Keratinocyte (primary cell): ENCODE measurements at regions not wholly inside any gene's neighbourhood (a gene's known extent, or its start where the extent isn't known, plus 50 kb on each side); places are given as distances from the start of the nearest gene placed in this dataset.
A peak's percentile ranks its signal among the peaks of the same experiment; 100 is the strongest.
"Not testable (repeated sequence)": the region's sequence is repeated elsewhere in the genome, so short reads cannot be mapped to it uniquely, and the experiment has no call there.

Experiments used
- DNase-seq: peaks from one replicate; pipeline ENCODE4 v3.0.0-alpha.2; 2011; ENCODE audit warnings: low read depth, missing footprints, low spot score
- FAIRE-seq: peaks from 2 replicates; lab custom pipeline; 2011; peaks lifted over from hg19 to GRCh38; lab: Jason Lieb, UNC
- H2AFZ ChIP-seq: 2 replicates; pipeline ENCODE4 v1.6.0; 2012; ENCODE audit warnings: low read length, control low read depth, inconsistent platforms; ENCODE audit not compliant: control insufficient read depth
- H3K27ac ChIP-seq: 2 replicates; pipeline ENCODE4 v1.5.1; 2011; ENCODE audit warnings: low read length; ENCODE audit not compliant: control insufficient read depth, insufficient read depth
- H3K27me3 ChIP-seq: 3 replicates; pipeline ENCODE4 v1.6.0; 2011; ENCODE audit warnings: low read length; ENCODE audit not compliant: control insufficient read depth, insufficient read depth; ENCODE audit errors: extremely low read depth
- H3K36me3 ChIP-seq, 2 experiments: 2 replicates in 1 of 2; 3 replicates in 1 of 2; pipeline ENCODE4 v1.5.1; 2011; ENCODE audit warnings: low read length in 2 of 2, mild to moderate bottlenecking in 1 of 2; ENCODE audit not compliant: control insufficient read depth in 2 of 2, insufficient read depth in 2 of 2; ENCODE audit errors: extremely low read depth in 1 of 2
- H3K4me1 ChIP-seq: 3 replicates; pipeline ENCODE4 v1.5.1; 2011; ENCODE audit warnings: low read length; ENCODE audit not compliant: control insufficient read depth, insufficient read depth; ENCODE audit errors: extremely low read depth
- H3K4me2 ChIP-seq: 3 replicates; pipeline ENCODE4 v1.6.0; 2011; ENCODE audit warnings: low read depth, low read length; ENCODE audit not compliant: control insufficient read depth, insufficient read depth; ENCODE audit errors: extremely low read depth
- H3K4me3 ChIP-seq, 3 experiments: fragments of 200-600 bp in 1 of 3; sonication (generic) in 1 of 3; 2 replicates in 2 of 3; 3 replicates in 1 of 3; pipeline ENCODE4 v1.5.1; 2011 to 2016; ENCODE audit warnings: low read length in 3 of 3, mild to moderate bottlenecking in 3 of 3, control low read depth in 2 of 3, inconsistent platforms in 1 of 3, low read depth in 1 of 3, mixed read lengths in 1 of 3, mixed run types in 1 of 3, moderate library complexity in 1 of 3; ENCODE audit not compliant: control insufficient read depth in 2 of 3, insufficient read depth in 2 of 3; ENCODE audit errors: extremely low read depth in 1 of 3
- H3K79me2 ChIP-seq: 2 replicates; pipeline ENCODE4 v1.6.0; 2012; ENCODE audit warnings: low read length; ENCODE audit not compliant: control insufficient read depth, insufficient read depth
- H3K9ac ChIP-seq: 3 replicates; pipeline ENCODE4 v1.6.0; 2011; ENCODE audit warnings: low read length; ENCODE audit not compliant: control insufficient read depth, insufficient read depth; ENCODE audit errors: extremely low read depth
- H3K9me1 ChIP-seq: 3 replicates; pipeline ENCODE4 v1.6.0; 2011; ENCODE audit warnings: low read length; ENCODE audit not compliant: control insufficient read depth, insufficient read depth; ENCODE audit errors: extremely low read depth
- H3K9me3 ChIP-seq: 2 replicates; pipeline ENCODE4 v1.5.1; 2012; ENCODE audit warnings: low read depth, low read length; ENCODE audit not compliant: control insufficient read depth
- H4K20me1 ChIP-seq: 3 replicates; pipeline ENCODE4 v1.6.0; 2011; ENCODE audit warnings: low read length; ENCODE audit not compliant: control insufficient read depth, insufficient read depth; ENCODE audit errors: extremely low read depth
- EZH2 ChIP-seq: IDR thresholded peaks from one replicate; pipeline ENCODE4 v1.6.1; 2012; ENCODE audit warnings: inconsistent platforms, mild to moderate bottlenecking, low read length, moderate library complexity
- dilution Hi-C: fragments of 300-500 bp; cut with MboI; formaldehyde crosslinking; loops from one replicate; pipeline ENCODE4 v1.7.0; 2020; ENCODE audit warnings: low sequenced_read_pairs; ENCODE audit not compliant: extremely low pct_ligation_motif_present
- TF ChIP-seq, protein P1 (sequence below), 3 experiments: IDR thresholded peaks in 1 of 3; conservative IDR thresholded peaks in 1 of 3; optimal IDR thresholded peaks in 1 of 3; 2 replicates in 2 of 3; 3 replicates in 1 of 3; pipeline versions ENCODE3 to v1.5.1; 2011; ENCODE audit warnings: low read length in 3 of 3, mild to moderate bottlenecking in 3 of 3, moderate library complexity in 2 of 3, control low read depth in 1 of 3, inconsistent platforms in 1 of 3; ENCODE audit not compliant: insufficient read depth in 2 of 3; ENCODE audit errors: extremely low read depth in 1 of 3

DNA sequence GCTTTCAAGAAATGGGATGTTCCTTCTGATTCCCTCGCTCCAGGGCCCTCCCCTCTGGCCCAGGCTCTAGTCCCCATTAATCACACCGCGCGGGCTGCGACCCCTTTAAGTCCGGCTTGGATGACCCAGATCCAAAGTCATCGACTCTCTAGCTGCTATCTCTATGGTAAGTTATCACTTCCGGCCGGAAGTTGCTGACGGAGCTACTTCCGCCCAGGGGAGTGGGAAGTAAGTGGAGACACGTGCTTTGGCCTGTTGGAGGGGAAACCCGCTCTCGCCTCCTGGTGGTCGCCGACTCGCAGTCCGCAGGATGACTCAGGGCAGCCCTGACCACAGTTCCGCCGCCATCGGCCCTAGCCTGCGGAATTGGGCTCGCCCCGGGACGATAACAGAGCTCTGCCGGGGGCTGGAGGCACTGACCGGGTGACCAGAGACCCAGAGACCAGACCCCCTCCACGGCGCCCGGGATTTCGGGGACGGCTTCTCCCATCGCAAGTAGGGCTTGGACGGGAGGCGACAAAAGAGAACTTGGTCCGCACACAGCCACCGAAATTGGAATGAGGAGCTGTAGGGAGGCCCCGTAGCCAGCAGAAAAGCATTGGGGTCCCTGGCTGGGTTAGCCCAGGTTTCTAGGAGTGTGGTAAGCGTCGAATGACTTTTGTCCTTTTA, 52.2 kb upstream of the SEC14L1 start:
- peaks cover 13 to 22% of the 10 kb centered on the region in 2 experiments for H3K36me3 ChIP-seq
- H3K9me3 ChIP-seq: no peaks in the 10 kb centered on the region
- peaks cover 38% of the 10 kb centered on the region for H3K79me2 ChIP-seq
- TF ChIP-seq, protein P1, sequence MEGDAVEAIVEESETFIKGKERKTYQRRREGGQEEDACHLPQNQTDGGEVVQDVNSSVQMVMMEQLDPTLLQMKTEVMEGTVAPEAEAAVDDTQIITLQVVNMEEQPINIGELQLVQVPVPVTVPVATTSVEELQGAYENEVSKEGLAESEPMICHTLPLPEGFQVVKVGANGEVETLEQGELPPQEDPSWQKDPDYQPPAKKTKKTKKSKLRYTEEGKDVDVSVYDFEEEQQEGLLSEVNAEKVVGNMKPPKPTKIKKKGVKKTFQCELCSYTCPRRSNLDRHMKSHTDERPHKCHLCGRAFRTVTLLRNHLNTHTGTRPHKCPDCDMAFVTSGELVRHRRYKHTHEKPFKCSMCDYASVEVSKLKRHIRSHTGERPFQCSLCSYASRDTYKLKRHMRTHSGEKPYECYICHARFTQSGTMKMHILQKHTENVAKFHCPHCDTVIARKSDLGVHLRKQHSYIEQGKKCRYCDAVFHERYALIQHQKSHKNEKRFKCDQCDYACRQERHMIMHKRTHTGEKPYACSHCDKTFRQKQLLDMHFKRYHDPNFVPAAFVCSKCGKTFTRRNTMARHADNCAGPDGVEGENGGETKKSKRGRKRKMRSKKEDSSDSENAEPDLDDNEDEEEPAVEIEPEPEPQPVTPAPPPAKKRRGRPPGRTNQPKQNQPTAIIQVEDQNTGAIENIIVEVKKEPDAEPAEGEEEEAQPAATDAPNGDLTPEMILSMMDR (optimal IDR thresholded peaks at IDR 0.05 in 1 of 3, IDR thresholded peaks at IDR 0.05 in 1 of 3, conservative IDR thresholded peaks at IDR 0.05 in 1 of 3; ENCODE audit: extremely low read depth in 1 of 3, insufficient read depth in 2 of 3, low read length in 3 of 3): peak; percentile 57 to 89 (median 58)
- TF ChIP-seq EZH2: no peak
- peak overlapping the region; percentile 90 for H3K27ac ChIP-seq
- peak overlapping the region; percentile 67 to 94 (median 84) for H3K4me3 ChIP-seq
- no peaks in the 10 kb centered on the region for H3K9me1 ChIP-seq
- H2AFZ ChIP-seq: peak overlapping the region; percentile 95
- no peaks in the 10 kb centered on the region for H3K27me3 ChIP-seq
- dilution Hi-C loops: no loop called here
- FAIRE-seq: peak; percentile 81
- peak; percentile 84 for DNase-seq
- H3K9ac ChIP-seq: peak overlapping the region; percentile 95
- H4K20me1 ChIP-seq: no peaks in the 10 kb centered on the region
- H3K4me2 ChIP-seq: peak overlapping the region; percentile 98
- H3K4me1 ChIP-seq: peaks cover 18% of the 10 kb centered on the region

GRCh38 chr17:77089124-77089490, 51.7 kb upstream of the SEC14L1 start:
- dilution Hi-C loops: no loop called here
- H2AFZ ChIP-seq: no peak overlapping the region
- H3K9me3 ChIP-seq: no peaks in the 10 kb centered on the region
- peak overlapping the region; percentile 98 for H3K4me2 ChIP-seq
- peak overlapping the region; percentile 95 for H3K9ac ChIP-seq
- H3K4me1 ChIP-seq: peaks cover 18% of the 10 kb centered on the region
- peaks cover 15 to 27% of the 10 kb centered on the region in 2 experiments for H3K36me3 ChIP-seq
- peaks cover 38% of the 10 kb centered on the region for H3K79me2 ChIP-seq
- no peaks in the 10 kb centered on the region for H4K20me1 ChIP-seq
- DNase-seq: no peak
- TF ChIP-seq EZH2: no peak
- TF ChIP-seq, protein P1 (optimal IDR thresholded peaks at IDR 0.05 in 1 of 3, IDR thresholded peaks at IDR 0.05 in 1 of 3, conservative IDR thresholded peaks at IDR 0.05 in 1 of 3; ENCODE audit: extremely low read depth in 1 of 3, insufficient read depth in 2 of 3, low read length in 3 of 3): no peak
- peak overlapping the region; percentile 90 for H3K27ac ChIP-seq
- peak overlapping the region; percentile 67 to 94 (median 84) for H3K4me3 ChIP-seq
- no peaks in the 10 kb centered on the region for H3K9me1 ChIP-seq
- no peak for FAIRE-seq
- H3K27me3 ChIP-seq: no peaks in the 10 kb centered on the region

GRCh38 chr17:77089949-77090348, 50.8 kb upstream of the SEC14L1 start:
- Histone ChIP-seq H3K4me2 (peak overlapping the region; percentile 98), H3K4me1 (peaks cover 18% of the 10 kb centered on the region), H3K9ac (peak overlapping the region; percentile 95), H3K36me3 (peaks cover 18 to 30% of the 10 kb centered on the region in 2 experiments), H3K79me2 (peaks cover 38% of the 10 kb centered on the region), H3K4me3 (peak overlapping the region in 1 of 3 experiments; percentile 84)
- H3K9me1 ChIP-seq, H3K27me3 ChIP-seq, dilution Hi-C loops, H3K9me3 ChIP-seq, FAIRE-seq, H2AFZ ChIP-seq, H3K27ac ChIP-seq, DNase-seq, H4K20me1 ChIP-seq: not testable (repeated sequence)
